ENCODE measurements at regions not wholly inside any gene's neighbourhood (a gene's known extent, or its start where the extent isn't known, plus 50 kb on each side); places are given as distances from the start of the nearest gene placed in this dataset.

- TF ChIP-seq CTCF (IDR thresholded peaks at IDR 0.05; ENCODE audit: control insufficient read depth, extremely low read depth, insufficient read depth), result no peak
- DNase-seq (ENCODE audit: low read depth), result no peak
- H3K4me3 ChIP-seq (ENCODE audit: low read depth, low read length), result no peak overlapping the region
Measured at GRCh38 chr6:143564484-143565017, 53.0 kb upstream of the FUCA2 start.

GRCh38 chr6:143562143-143562542 is 50.6 kb upstream of the FUCA2 start:
- no peak overlapping the region for H3K4me3 ChIP-seq (ENCODE audit: low read depth, low read length)
- DNase-seq (ENCODE audit: low read depth), result no peak
- TF ChIP-seq CTCF (IDR thresholded peaks at IDR 0.05; ENCODE audit: control insufficient read depth, extremely low read depth, insufficient read depth), result no peak

All from LNCaP clone FGC (cell line).